PC-9 (cell line): ENCODE measurements at regions not wholly inside any gene's neighbourhood (a gene's known extent, or its start where the extent isn't known, plus 50 kb on each side); places are given as distances from the start of the nearest gene placed in this dataset.
A peak's percentile ranks its signal among the peaks of the same experiment; 100 is the strongest.

Experiments
- BruUV-seq: library from RNA; stranded (reverse); fragments of 400-500 nt; replicated peaks from 2 replicates; lab custom pipeline; 2021; lab: Mats Ljungman, UMichigan
- CTCF ChIA-PET: fragments of 300-600 bp; sonication (Branson Sonifier 250); formaldehyde crosslinking; loops from one replicate; lab custom pipeline; 2022; ENCODE audit warnings: antibody characterized with exemption; lab: Charles Lee
- POLR2A ChIA-PET: fragments of 300-600 bp; sonication (Branson Sonifier 250); formaldehyde crosslinking; loops from one replicate; lab custom pipeline; 2022; ENCODE audit warnings: antibody characterized with exemption; ENCODE audit not compliant: unreplicated experiment; lab: Charles Lee
- DNase-seq, 2 experiments: peaks; one replicate each; pipeline versions ENCODE4 v3.0.0 to v3.0.0-alpha.2; 2015 to 2022; ENCODE audit warnings: mixed read lengths in 1 of 2
- H2AFZ ChIP-seq: fragments of 200-600 bp; sonication (generic); 2 replicates; pipeline ENCODE4 v1.8.1; 2017; ENCODE audit warnings: antibody characterized with exemption
- H3F3A ChIP-seq: fragments of 200-600 bp; sonication (generic); 2 replicates; pipeline ENCODE4 v1.8.1; 2017; ENCODE audit warnings: antibody characterized with exemption, mild to moderate bottlenecking, low read depth; ENCODE audit not compliant: insufficient read depth
- H3K27ac ChIP-seq: fragments of 200-600 bp; sonication (generic); 2 replicates; pipeline ENCODE4 v1.6.1; 2016; ENCODE audit warnings: mixed run types
- H3K27me3 ChIP-seq: fragments of 200-600 bp; sonication (generic); 2 replicates; pipeline ENCODE4 v1.6.1; 2016; ENCODE audit warnings: low read depth, mixed run types; ENCODE audit not compliant: insufficient read depth
- H3K36me3 ChIP-seq: fragments of 200-600 bp; sonication (generic); 2 replicates; pipeline ENCODE4 v1.6.1; 2016; ENCODE audit warnings: low read depth, mixed run types
- H3K4me1 ChIP-seq: fragments of 200-600 bp; sonication (generic); replicated peaks from 2 replicates; pipeline ENCODE4 v1.6.1; 2016; ENCODE audit warnings: mixed run types; ENCODE audit not compliant: insufficient read depth
- H3K4me2 ChIP-seq: fragments of 200-600 bp; sonication (generic); 2 replicates; pipeline ENCODE4 v1.6.1; 2017; ENCODE audit warnings: mixed run types
- H3K4me3 ChIP-seq: fragments of 200-600 bp; sonication (generic); 2 replicates; pipeline ENCODE4 v1.6.1; 2016; ENCODE audit warnings: mixed run types
- H3K79me2 ChIP-seq: fragments of 200-600 bp; sonication (generic); 2 replicates; pipeline ENCODE4 v1.6.1; 2017; ENCODE audit warnings: low read depth, mixed run types
- H3K9me2 ChIP-seq: fragments of 200-600 bp; sonication (generic); 2 replicates; pipeline ENCODE4 v1.8.1; 2017; ENCODE audit warnings: mild to moderate bottlenecking; ENCODE audit not compliant: insufficient read depth
- H3K9me3 ChIP-seq: fragments of 200-600 bp; sonication (generic); 2 replicates; pipeline ENCODE4 v1.8.1; 2016; ENCODE audit warnings: low read depth; ENCODE audit not compliant: insufficient read depth
- H4K20me1 ChIP-seq: fragments of 200-600 bp; sonication (generic); 2 replicates; pipeline ENCODE4 v1.8.1; 2017; ENCODE audit not compliant: insufficient read depth
- CTCF ChIP-seq: fragments of 200-600 bp; sonication (generic); conservative IDR thresholded peaks from 2 replicates; pipeline ENCODE4 v1.6.1; 2017; ENCODE audit warnings: mixed run types, antibody characterized with exemption, mild to moderate bottlenecking, moderate library complexity
- EZH2 ChIP-seq: fragments of 200-600 bp; sonication (generic); IDR thresholded peaks from 2 replicates; pipeline ENCODE4 v1.8.0; 2017; ENCODE audit warnings: antibody characterized with exemption, low read depth
- intact Hi-C: fragments of 100-400 bp; cut with micrococcal nuclease; formaldehyde crosslinking; loops from one replicate; pipeline ENCODE4 v1.10.0; 2022; ENCODE audit not compliant: unreplicated experiment

GRCh38 chr12:98418357-98419075 is 96.9 kb upstream of the TMPO start:
- no peaks in the 10 kb centered on the region for H3K36me3 ChIP-seq
- TF ChIP-seq EZH2 (no peak), CTCF (no peak)
- H3K4me1 ChIP-seq = peaks cover 20% of the 10 kb centered on the region
- H2AFZ ChIP-seq = 0 out of 2 replicates have a peak overlapping the region, but pooled peaks have one; percentile 24
- intact Hi-C loops = loop anchor here (1.0 to 5.0 kb wide), 2 partner anchors 16 to 579 kb away; no protein-coding TSS in a partner anchor
- no peaks in the 10 kb centered on the region for H3K9me2 ChIP-seq
- BruUV-seq = no TSS peak
- H3F3A ChIP-seq = peaks cover 13% of the 10 kb centered on the region; the same call in 1 of the 2 replicates
- peak; percentile 93 to 97 for DNase-seq
- peak overlapping the region; percentile 77 for H3K27ac ChIP-seq
- no peaks in the 10 kb centered on the region for H3K9me3 ChIP-seq
- H3K27me3 ChIP-seq = no peaks in the 10 kb centered on the region
- POLR2A ChIA-PET = interaction anchor here (0.5 to 0.7 kb wide), 4 partner anchors 19 to 291 kb away, joined by 3 to 6 read pairs (median 4); no protein-coding TSS in a partner anchor
- H3K4me2 ChIP-seq = peak overlapping the region; percentile 69
- H3K79me2 ChIP-seq = no peaks in the 10 kb centered on the region
- CTCF ChIA-PET = interaction anchor here (0.5 to 1.2 kb wide), 4 partner anchors 27 to 114 kb away, joined by 3 to 5 read pairs (median 3); partner anchors contain the start of gene TMPO
- H3K4me3 ChIP-seq = peak overlapping the region; percentile 6; the same call in 1 of the 2 replicates
- H4K20me1 ChIP-seq = no peaks in the 10 kb centered on the region

GRCh38 chr12:98419081-98419794 is 96.2 kb upstream of the TMPO start:
- Histone ChIP-seq H3K27me3 (no peaks in the 10 kb centered on the region), H3K4me2 (peak overlapping the region; percentile 69), H2AFZ (no peak overlapping the region), H3F3A (peaks cover 17% of the 10 kb centered on the region; the same call in 1 of the 2 replicates), H3K9me2 (no peaks in the 10 kb centered on the region), H4K20me1 (no peaks in the 10 kb centered on the region), H3K79me2 (no peaks in the 10 kb centered on the region), H3K27ac (peak overlapping the region; percentile 39), H3K4me1 (peaks cover 23% of the 10 kb centered on the region), H3K36me3 (no peaks in the 10 kb centered on the region), H3K9me3 (no peaks in the 10 kb centered on the region), H3K4me3 (no peak overlapping the region; the same call in 1 of the 2 replicates)
- CTCF ChIA-PET = interaction anchor here (0.6 to 0.7 kb wide), 2 partner anchors 83 to 165 kb away, joined by 3 to 6 read pairs; no protein-coding TSS in a partner anchor
- no peak for TF ChIP-seq EZH2
- no peak for TF ChIP-seq CTCF
- intact Hi-C loops = loop anchor here (5.0 kb wide), 1 partner anchor 578 kb away; no protein-coding TSS in a partner anchor
- no peak for DNase-seq
- POLR2A ChIA-PET = interaction anchor here (0.6 kb wide), 1 partner anchor 192 kb away, joined by 38 read pairs; no protein-coding TSS in a partner anchor
- TSS peak; percentile 99 for BruUV-seq

GRCh38 chr12:98419795-98420404 is 95.5 kb upstream of the TMPO start:
- Histone ChIP-seq H3K4me2 (no peak overlapping the region), H3K4me1 (peaks cover 26% of the 10 kb centered on the region), H3K4me3 (no peak overlapping the region), H3K36me3 (no peaks in the 10 kb centered on the region), H3K27ac (no peak overlapping the region), H3K27me3 (no peaks in the 10 kb centered on the region), H3K79me2 (no peaks in the 10 kb centered on the region), H3K9me3 (no peaks in the 10 kb centered on the region), H2AFZ (no peak overlapping the region), H4K20me1 (no peaks in the 10 kb centered on the region), H3K9me2 (no peaks in the 10 kb centered on the region), H3F3A (peaks cover 18% of the 10 kb centered on the region; the same call in 1 of the 2 replicates)
- TF ChIP-seq CTCF (no peak), EZH2 (no peak)
- no TSS peak for BruUV-seq
- CTCF ChIA-PET = interaction anchor here (0.6 to 0.7 kb wide), 2 partner anchors 82 to 164 kb away, joined by 3 to 6 read pairs; no protein-coding TSS in a partner anchor
- DNase-seq = no peak
- POLR2A ChIA-PET = interaction anchor here (0.6 kb wide), 1 partner anchor 191 kb away, joined by 38 read pairs; no protein-coding TSS in a partner anchor
- intact Hi-C loops = loop anchor here (5.0 kb wide), 1 partner anchor 577 kb away; no protein-coding TSS in a partner anchor
